ENCODE measurements at regions not wholly inside any gene's neighbourhood (a gene's known extent, or its start where the extent isn't known, plus 50 kb on each side); places are given as distances from the start of the nearest gene placed in this dataset.

DNA sequence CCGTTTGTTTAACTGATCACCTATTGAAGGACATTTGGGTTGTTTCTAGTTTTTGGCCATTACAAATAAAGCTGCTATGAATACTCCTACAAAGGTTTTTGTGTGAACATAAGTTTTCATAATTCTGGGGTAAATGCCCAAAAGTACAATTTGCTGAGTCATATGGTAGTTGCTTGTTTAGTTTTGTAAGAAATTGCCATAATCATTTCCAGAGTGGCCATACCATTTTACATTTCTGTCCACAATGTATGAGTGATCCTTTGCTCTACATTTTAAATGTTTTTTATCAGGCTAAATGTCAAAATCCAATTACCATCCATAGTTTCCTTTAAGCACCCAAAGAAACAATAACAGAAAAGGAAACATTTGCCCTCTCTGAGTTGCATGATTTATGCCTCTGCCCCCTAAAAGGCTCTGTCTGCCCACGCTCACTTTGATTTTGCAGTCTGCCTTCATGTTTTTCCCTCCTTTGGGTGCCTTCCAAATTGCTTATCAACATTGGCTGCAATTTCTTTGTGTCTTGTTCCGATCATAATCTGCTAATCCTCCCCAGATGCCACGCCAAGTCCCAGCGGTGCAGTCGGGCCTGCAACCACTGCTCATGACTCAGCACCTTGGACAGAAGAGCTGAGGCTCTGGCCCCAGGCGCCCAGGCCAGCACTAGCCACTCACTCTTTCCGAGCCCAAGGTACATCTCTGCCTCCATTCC is 339.2 kb downstream of the PIK3R1 start (continued):
- TF ChIP-seq, protein P1, sequence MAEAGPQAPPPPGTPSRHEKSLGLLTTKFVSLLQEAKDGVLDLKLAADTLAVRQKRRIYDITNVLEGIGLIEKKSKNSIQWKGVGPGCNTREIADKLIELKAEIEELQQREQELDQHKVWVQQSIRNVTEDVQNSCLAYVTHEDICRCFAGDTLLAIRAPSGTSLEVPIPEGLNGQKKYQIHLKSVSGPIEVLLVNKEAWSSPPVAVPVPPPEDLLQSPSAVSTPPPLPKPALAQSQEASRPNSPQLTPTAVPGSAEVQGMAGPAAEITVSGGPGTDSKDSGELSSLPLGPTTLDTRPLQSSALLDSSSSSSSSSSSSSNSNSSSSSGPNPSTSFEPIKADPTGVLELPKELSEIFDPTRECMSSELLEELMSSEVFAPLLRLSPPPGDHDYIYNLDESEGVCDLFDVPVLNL (CRISPR knock-in tag; IDR thresholded peaks at IDR 0.05; ENCODE audit: low read depth) = no peak
- TF ChIP-seq PHF21A (IDR thresholded peaks at IDR 0.05; ENCODE audit: borderline replicate concordance, low read depth) (no peak), SIRT6 (IDR thresholded peaks at IDR 0.05; ENCODE audit: low read depth, low read length) (no peak), EP300 (IDR thresholded peaks at IDR 0.05; ENCODE audit: low read length) (peak; percentile 41), EHMT2 (IDR thresholded peaks at IDR 0.05) (peak; percentile 91), MTA2 (IDR thresholded peaks at IDR 0.05; ENCODE audit: low read depth) (no peak), RBM39 (optimal IDR thresholded peaks at IDR 0.05; ENCODE audit: low read depth, low read length) (no peak), ZNF436 (CRISPR knock-in tag; IDR thresholded peaks at IDR 0.05) (no peak), PHF20 (IDR thresholded peaks at IDR 0.05; ENCODE audit: partially characterized antibody) (no peak), RAD51 (IDR thresholded peaks at IDR 0.05; ENCODE audit: borderline replicate concordance, low read depth) (no peak), BMI1 (IDR thresholded peaks at IDR 0.05; ENCODE audit: low read length) (no peak), NFIC (IDR thresholded peaks at IDR 0.05) (peak; percentile 84), CC2D1A (IDR thresholded peaks at IDR 0.05) (no peak), HCFC1 (IDR thresholded peaks at IDR 0.05; ENCODE audit: low read depth, low read length) (no peak), TAF9B (IDR thresholded peaks at IDR 0.05; ENCODE audit: partially characterized antibody) (no peak), SLC30A9 (CRISPR knock-in tag; IDR thresholded peaks at IDR 0.05) (no peak)
- TF ChIP-seq, protein P2, sequence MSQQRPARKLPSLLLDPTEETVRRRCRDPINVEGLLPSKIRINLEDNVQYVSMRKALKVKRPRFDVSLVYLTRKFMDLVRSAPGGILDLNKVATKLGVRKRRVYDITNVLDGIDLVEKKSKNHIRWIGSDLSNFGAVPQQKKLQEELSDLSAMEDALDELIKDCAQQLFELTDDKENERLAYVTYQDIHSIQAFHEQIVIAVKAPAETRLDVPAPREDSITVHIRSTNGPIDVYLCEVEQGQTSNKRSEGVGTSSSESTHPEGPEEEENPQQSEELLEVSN (IDR thresholded peaks at IDR 0.05; ENCODE audit: borderline replicate concordance in 1 of 2, extremely low read depth in 1 of 2, insufficient read depth in 1 of 2, insufficient read length in 1 of 2, low read depth in 1 of 2, low read length in 1 of 2, poor library complexity in 1 of 2, severe bottlenecking in 1 of 2) = no peak
- TF ChIP-seq, protein P3, sequence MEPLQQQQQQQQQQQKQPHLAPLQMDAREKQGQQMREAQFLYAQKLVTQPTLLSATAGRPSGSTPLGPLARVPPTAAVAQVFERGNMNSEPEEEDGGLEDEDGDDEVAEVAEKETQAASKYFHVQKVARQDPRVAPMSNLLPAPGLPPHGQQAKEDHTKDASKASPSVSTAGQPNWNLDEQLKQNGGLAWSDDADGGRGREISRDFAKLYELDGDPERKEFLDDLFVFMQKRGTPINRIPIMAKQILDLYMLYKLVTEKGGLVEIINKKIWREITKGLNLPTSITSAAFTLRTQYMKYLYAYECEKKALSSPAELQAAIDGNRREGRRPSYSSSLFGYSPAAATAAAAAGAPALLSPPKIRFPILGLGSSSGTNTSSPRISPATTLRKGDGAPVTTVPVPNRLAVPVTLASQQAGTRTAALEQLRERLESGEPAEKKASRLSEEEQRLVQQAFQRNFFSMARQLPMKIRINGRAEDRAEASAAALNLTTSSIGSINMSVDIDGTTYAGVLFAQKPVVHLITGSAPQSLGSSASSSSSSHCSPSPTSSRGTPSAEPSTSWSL (CRISPR knock-in tag; IDR thresholded peaks at IDR 0.05; ENCODE audit: borderline replicate concordance) = no peak
- TF ChIP-seq, protein P4, sequence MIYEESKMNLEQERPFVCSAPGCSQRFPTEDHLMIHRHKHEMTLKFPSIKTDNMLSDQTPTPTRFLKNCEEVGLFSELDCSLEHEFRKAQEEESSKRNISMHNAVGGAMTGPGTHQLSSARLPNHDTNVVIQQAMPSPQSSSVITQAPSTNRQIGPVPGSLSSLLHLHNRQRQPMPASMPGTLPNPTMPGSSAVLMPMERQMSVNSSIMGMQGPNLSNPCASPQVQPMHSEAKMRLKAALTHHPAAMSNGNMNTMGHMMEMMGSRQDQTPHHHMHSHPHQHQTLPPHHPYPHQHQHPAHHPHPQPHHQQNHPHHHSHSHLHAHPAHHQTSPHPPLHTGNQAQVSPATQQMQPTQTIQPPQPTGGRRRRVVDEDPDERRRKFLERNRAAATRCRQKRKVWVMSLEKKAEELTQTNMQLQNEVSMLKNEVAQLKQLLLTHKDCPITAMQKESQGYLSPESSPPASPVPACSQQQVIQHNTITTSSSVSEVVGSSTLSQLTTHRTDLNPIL (CRISPR knock-in tag; IDR thresholded peaks at IDR 0.05) = no peak
- TF ChIP-seq, protein P5, sequence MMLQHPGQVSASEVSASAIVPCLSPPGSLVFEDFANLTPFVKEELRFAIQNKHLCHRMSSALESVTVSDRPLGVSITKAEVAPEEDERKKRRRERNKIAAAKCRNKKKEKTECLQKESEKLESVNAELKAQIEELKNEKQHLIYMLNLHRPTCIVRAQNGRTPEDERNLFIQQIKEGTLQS (IDR thresholded peaks at IDR 0.05) = no peak
- TF ChIP-seq, protein P5 (CRISPR knock-in tag; conservative IDR thresholded peaks at IDR 0.05) = no peak
- TF ChIP-seq, protein P6, sequence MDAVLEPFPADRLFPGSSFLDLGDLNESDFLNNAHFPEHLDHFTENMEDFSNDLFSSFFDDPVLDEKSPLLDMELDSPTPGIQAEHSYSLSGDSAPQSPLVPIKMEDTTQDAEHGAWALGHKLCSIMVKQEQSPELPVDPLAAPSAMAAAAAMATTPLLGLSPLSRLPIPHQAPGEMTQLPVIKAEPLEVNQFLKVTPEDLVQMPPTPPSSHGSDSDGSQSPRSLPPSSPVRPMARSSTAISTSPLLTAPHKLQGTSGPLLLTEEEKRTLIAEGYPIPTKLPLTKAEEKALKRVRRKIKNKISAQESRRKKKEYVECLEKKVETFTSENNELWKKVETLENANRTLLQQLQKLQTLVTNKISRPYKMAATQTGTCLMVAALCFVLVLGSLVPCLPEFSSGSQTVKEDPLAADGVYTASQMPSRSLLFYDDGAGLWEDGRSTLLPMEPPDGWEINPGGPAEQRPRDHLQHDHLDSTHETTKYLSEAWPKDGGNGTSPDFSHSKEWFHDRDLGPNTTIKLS (IDR thresholded peaks at IDR 0.05; ENCODE audit: borderline replicate concordance, low read depth) = no peak

All from K562 (cell line).